ENCODE measurements at regions not wholly inside any gene's neighbourhood (a gene's known extent, or its start where the extent isn't known, plus 50 kb on each side); places are given as distances from the start of the nearest gene placed in this dataset.

DNA sequence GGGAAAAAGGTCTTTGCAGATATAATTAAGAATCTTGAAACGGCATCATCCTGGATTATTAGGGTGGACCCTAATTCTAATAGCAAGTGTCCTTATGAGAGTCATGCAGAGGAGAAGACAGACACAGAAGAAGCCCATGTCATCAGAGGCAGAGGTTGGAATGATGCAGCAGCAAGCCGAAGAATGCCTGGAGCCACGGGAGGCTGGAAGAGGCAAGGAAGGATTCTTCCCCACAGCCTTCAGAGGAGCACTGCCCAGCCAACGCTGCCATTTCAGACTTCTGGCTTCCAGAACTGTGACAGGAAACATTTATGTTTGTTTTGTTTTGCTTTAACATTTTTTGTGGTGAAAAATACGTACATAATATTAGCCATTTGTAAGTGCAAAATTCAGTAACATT, 72.3 kb downstream of the MCFD2 start:
- TF ChIP-seq CTCF (IDR thresholded peaks at IDR 0.05) (no peak), EZH2 (IDR thresholded peaks at IDR 0.05; ENCODE audit: borderline replicate concordance, insufficient read depth, low read depth, low read length, poor library complexity, severe bottlenecking) (no peak)
